Muscle layer of colon (tissue), 2 donors: ENCODE measurements at regions not wholly inside any gene's neighbourhood (a gene's known extent, or its start where the extent isn't known, plus 50 kb on each side); places are given as distances from the start of the nearest gene placed in this dataset.
"Not testable (repeated sequence)": the region's sequence is repeated elsewhere in the genome, so short reads cannot be mapped to it uniquely, and the experiment has no call there.

Experiments used
- H3K27ac ChIP-seq: one replicate; pipeline ENCODE4 v1.7.0; 2013; ENCODE audit warnings: low read depth, mild to moderate bottlenecking, low read length, moderate library complexity
- H3K27me3 ChIP-seq, 2 donors: one replicate each; pipeline ENCODE4 v1.7.0; 2013; ENCODE audit warnings: low read length in 2 of 2, mild to moderate bottlenecking in 2 of 2; ENCODE audit not compliant: insufficient read depth in 2 of 2, control insufficient read depth in 1 of 2
- H3K36me3 ChIP-seq: one replicate; pipeline ENCODE4 v1.7.0; 2013; ENCODE audit warnings: mild to moderate bottlenecking, low read length; ENCODE audit not compliant: insufficient read depth
- H3K4me1 ChIP-seq: one replicate; pipeline ENCODE4 v1.7.0; 2013; ENCODE audit warnings: mild to moderate bottlenecking, low read length; ENCODE audit not compliant: insufficient read depth
- H3K4me3 ChIP-seq, 2 donors: one replicate each; pipeline ENCODE4 v1.7.0; 2013; ENCODE audit warnings: low read length in 2 of 2, low read depth in 1 of 2, mild to moderate bottlenecking in 1 of 2, moderate library complexity in 1 of 2
- H3K9ac ChIP-seq: one replicate; pipeline ENCODE4 v1.7.0; 2013; ENCODE audit warnings: low read length
- H3K9me3 ChIP-seq: one replicate; pipeline ENCODE4 v1.7.0; 2013; ENCODE audit warnings: mild to moderate bottlenecking, low read length
- donor health status: abdominal sarcoma.
- donor health status: Adenocarcinoma of cecum.

DNA sequence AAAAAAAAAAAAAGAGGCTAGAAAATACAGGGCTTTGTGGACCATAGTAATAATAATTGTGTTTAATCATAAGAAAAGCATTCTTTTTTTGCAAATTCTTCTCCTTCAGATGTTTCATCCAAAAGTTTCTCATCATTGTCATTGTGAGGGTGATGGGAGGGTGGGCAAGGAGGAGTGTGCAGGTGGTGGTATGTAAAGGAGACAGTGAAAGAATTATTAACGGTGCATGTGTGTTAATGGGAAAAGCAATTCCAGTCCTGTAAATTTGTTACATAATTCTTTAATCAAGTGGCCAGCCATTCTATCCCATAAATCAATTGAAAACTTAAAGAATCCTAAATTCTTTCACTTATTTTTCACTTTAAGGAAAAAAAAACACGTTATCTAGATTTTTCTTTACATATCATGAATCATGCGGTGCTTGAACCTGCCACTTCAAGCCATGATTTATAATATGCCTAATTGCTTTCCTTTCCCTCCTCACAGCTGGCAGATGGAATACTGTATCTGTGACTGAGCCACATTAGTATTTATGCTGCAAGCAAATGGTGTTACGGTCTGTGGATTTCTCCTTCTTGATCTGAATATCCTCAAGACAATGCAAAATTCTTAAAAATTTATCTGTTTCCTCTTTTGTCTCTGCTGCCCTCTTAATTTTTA lies 318.5 kb downstream of the JRKL start:
- no peaks in the 10 kb centered on the region for H3K36me3 ChIP-seq
- H3K4me1 ChIP-seq = no peaks in the 10 kb centered on the region
- no peak overlapping the region for H3K27ac ChIP-seq
- H3K27me3 ChIP-seq = no peaks in the 10 kb centered on the region
- H3K4me3 ChIP-seq = no peak overlapping the region
- no peak overlapping the region for H3K9ac ChIP-seq
- no peaks in the 10 kb centered on the region for H3K9me3 ChIP-seq

DNA sequence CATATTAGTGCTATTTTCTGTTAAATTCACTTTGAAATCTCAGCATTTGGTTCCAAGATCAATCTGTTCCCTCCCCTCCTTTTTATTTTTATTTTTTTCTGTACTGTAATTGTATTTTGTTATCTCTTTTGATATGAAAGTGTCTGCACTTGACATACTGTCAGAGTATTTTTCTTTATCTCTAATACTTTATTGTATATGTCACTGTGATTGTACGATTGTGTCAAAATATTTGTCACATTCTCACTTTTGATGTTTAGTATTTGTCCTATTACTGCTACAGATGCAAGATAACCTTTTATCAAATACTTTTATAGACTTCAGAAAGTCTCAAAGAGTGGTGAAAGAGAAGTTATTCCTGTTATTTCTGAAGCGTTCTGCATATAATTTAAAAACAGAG lies 323.5 kb downstream of the JRKL start:
- H3K4me1 ChIP-seq = no peaks in the 10 kb centered on the region
- H3K4me3 ChIP-seq = no peak overlapping the region
- H3K9ac ChIP-seq = no peak overlapping the region
- H3K27me3 ChIP-seq = no peaks in the 10 kb centered on the region
- H3K9me3 ChIP-seq = no peaks in the 10 kb centered on the region
- no peaks in the 10 kb centered on the region for H3K36me3 ChIP-seq
- H3K27ac ChIP-seq = no peak overlapping the region

DNA sequence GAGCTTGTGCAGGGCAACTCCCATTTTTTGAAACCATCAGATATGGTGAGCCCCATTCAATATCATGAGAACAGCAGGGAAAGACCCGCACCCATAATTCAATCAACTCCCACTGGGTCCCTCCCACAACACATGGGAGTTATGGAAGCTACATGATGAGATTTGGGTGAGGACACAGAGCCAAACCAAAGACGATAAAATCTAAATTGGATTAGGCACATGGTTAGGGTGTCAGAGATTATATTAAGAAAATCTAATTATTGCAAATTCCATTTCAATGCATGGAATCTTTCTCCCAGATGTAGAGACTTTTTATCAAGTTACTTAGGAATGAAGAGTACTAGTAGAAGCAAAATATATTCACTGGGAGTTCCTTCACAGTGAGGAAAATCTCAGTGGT lies 324.9 kb downstream of the JRKL start:
- Histone ChIP-seq H3K4me1 (no peaks in the 10 kb centered on the region), H3K9ac (no peak overlapping the region), H3K4me3 (no peak overlapping the region), H3K9me3 (no peaks in the 10 kb centered on the region), H3K36me3 (no peaks in the 10 kb centered on the region), H3K27me3 (no peaks in the 10 kb centered on the region), H3K27ac (no peak overlapping the region)

DNA sequence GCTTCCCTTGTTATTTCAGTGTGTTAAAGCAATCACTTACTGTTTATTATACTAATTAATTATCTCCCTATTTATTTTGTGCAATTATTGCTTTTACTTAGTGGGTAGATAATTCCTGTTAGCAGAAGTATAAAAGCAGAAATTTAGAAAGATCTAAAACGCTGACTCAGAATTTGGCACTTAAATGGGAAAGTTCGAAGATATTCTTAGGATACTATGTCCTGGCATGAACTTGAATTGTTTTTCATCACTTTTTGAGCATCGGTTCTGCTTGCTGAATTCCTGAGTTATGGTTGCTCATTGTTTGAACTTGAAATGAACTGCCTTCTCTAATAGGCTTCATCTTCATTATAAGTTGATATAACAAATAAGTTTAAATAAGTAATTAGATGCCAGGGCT lies 325.4 kb downstream of the JRKL start:
- no peaks in the 10 kb centered on the region for H3K4me1 ChIP-seq
- no peak overlapping the region for H3K27ac ChIP-seq
- H3K9ac ChIP-seq = no peak overlapping the region
- no peaks in the 10 kb centered on the region for H3K36me3 ChIP-seq
- H3K9me3 ChIP-seq = no peaks in the 10 kb centered on the region
- H3K4me3 ChIP-seq = no peak overlapping the region
- no peaks in the 10 kb centered on the region for H3K27me3 ChIP-seq

DNA sequence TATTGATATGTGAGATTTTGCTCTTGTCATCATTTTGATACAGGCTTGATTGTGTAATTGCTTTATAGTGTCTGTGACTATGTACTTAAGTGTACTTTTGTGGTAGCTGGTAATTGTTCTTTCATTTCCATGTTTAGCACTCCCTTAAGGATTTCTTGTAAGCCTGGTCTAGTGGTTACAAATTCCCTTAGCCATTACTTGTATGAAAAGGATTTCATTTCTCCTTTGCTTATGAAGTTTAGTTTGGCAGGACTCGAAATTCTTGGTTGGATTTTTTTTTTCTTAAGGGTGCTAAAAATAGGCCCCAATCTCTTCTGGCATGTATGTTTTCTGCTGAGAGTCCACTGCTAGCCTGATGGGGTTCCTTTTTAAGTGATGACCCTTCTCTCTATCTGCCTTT lies 346.8 kb downstream of the JRKL start:
- no peak overlapping the region for H3K27ac ChIP-seq
- no peaks in the 10 kb centered on the region for H3K9me3 ChIP-seq
- no peaks in the 10 kb centered on the region for H3K36me3 ChIP-seq
- H3K4me3 ChIP-seq = no peak overlapping the region
- H3K27me3 ChIP-seq = no peaks in the 10 kb centered on the region
- no peaks in the 10 kb centered on the region for H3K4me1 ChIP-seq
- no peak overlapping the region for H3K9ac ChIP-seq

DNA sequence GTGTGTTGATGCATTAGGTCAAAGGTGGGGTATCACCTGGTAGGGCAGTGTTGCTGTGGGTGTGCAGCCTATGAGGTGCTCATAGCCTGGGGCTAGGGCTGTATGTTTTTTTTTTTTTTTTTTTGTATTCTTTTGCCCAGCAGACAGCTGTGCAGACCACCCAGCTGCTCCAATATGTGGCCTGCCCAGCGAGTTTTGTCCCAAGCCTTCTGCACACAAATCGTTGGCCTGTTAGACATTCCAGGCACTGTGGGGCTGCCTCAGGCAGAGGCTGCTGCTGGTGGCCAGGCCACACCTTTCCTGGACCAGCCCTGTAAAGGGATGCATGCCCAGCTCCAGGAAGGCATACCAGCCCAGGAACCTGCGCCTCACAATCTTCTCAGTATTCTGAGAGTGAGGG lies 348.5 kb downstream of the JRKL start:
- no peak overlapping the region for H3K9ac ChIP-seq
- H3K4me1 ChIP-seq = no peaks in the 10 kb centered on the region

DNA sequence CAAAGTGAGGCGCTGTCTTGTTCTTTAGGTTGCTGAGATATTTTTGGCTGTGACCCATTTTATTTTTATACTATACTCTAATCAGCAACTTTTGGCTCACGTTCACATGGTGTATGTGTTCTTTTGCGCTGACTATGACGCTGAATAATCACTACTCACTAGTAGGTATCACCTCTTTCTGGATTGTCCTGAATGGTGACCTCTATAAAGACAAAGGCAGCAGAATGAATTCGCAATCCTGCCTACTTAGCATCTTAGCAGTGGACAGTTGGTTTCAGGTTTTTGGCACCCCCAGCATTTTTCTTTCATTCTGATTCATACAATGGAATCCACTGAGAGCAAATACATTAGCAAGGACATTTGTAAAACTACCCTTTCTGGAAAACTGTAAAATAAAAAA lies 351.3 kb downstream of the JRKL start:
- Histone ChIP-seq H3K4me3 (no peak overlapping the region), H3K27me3 (no peaks in the 10 kb centered on the region), H3K4me1 (no peaks in the 10 kb centered on the region), H3K27ac (no peak overlapping the region), H3K9ac (no peak overlapping the region), H3K36me3 (no peaks in the 10 kb centered on the region), H3K9me3 (no peaks in the 10 kb centered on the region)

More for the DNA sequence above, 348.5 kb downstream of the JRKL start:
- no peak overlapping the region for H3K4me3 ChIP-seq
- H3K9me3 ChIP-seq = no peaks in the 10 kb centered on the region
- H3K27ac ChIP-seq = no peak overlapping the region
- no peaks in the 10 kb centered on the region for H3K36me3 ChIP-seq
- no peaks in the 10 kb centered on the region for H3K27me3 ChIP-seq

DNA sequence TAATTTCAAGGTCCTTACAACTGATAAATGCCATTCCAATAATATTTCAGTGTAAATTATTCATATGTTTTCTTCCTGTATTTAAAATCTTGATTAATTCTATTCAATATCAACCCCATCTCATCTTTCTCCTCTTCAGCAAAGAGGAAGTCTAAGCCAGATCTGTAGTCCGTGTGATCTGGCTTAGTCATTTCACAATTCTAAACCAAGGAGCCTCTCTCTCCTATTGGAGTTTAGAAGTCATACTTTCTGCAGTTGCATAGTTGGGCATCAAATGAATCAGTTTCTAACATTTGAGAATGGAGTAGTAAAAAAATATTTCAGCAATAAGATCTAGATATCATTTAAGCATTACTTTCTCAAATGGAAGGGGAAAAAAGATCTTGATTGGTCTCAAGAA lies 354.9 kb downstream of the JRKL start:
- H3K27me3 ChIP-seq = no peaks in the 10 kb centered on the region
- H3K4me3 ChIP-seq = no peak overlapping the region
- H3K9ac ChIP-seq = no peak overlapping the region
- no peaks in the 10 kb centered on the region for H3K9me3 ChIP-seq
- H3K27ac ChIP-seq = no peak overlapping the region
- H3K4me1 ChIP-seq = no peaks in the 10 kb centered on the region
- no peaks in the 10 kb centered on the region for H3K36me3 ChIP-seq

DNA sequence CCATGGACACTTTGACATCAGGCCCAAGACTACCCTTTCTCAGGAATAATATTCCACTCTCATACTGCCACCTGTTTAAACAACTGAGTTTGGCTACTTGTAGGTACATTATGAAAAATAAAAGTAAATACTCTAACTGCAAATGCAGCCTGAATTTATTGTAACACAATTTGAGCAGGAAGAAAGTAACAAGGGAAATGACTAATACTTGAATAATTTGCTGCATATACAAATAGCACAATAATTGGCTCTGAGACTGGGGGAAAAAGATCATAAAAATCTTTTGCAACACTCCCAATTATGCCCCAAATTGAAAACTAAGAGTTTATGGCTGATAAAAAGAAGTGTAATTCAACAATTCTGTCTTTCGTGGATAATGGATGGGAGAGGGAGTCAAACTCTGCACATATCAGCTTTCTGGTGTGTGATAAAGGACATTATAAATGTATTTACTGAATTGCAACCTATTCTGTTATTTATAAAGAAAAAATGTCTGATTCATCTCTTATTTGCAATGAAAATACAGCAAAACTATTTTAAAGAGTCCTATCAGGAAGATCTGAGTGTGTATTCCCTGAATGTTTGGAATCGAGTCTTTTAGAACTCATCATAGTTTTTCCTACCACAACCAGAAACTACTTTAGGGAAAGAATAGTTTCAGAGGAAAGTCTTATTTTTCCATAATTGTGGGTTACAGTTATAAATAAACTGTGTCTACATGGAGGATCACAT lies 359.0 kb downstream of the JRKL start:
- Histone ChIP-seq H3K27ac (no peak overlapping the region), H3K9me3 (no peaks in the 10 kb centered on the region), H3K4me3 (no peak overlapping the region), H3K9ac (no peak overlapping the region), H3K27me3 (no peaks in the 10 kb centered on the region), H3K36me3 (no peaks in the 10 kb centered on the region), H3K4me1 (no peaks in the 10 kb centered on the region)

DNA sequence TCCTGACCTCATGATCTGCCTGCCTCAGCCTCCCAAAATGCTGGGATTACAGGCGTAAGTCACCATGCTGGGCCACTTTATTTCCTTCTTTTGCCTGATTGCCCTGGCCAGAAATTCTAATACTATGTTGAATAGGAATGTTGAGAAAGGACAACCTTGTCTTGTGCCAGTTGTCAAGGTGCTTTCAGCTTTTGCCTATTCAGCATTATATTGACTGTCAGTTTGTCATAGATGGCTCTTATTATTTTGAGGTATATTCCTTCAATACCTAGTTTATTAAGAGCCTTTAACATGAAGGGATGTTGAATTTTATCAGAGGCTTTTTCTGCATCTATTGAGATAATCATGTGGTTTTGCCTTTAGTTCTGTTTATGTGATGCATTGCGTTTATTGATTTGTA lies 362.0 kb downstream of the JRKL start:
- not testable (repeated sequence) for H3K27me3 ChIP-seq, H3K36me3 ChIP-seq, H3K4me3 ChIP-seq, H3K9me3 ChIP-seq, H3K27ac ChIP-seq, H3K4me1 ChIP-seq, H3K9ac ChIP-seq

DNA sequence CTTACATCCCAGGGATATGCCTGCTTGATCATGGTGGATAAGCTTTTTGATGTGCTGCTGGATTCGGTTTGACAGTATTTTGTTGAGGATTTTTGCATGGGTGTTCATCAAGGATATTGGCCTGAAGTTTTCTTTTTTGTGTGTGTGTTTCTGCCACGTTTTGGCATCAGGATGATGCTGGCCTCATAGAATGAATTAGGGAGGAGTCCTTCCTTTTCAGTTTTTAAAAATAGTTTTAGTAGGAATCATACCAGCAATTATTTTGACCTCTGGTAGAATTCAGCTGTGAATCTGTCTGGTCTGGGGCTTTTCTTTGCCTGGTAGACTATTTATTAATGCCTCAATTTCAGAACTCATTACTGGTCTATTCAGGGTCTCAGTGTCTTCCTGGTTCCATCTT lies 362.4 kb downstream of the JRKL start:
- Histone ChIP-seq H3K27me3 (no peaks in the 10 kb centered on the region), H3K9me3 (no peaks in the 10 kb centered on the region), H3K4me1 (no peaks in the 10 kb centered on the region), H3K36me3 (no peaks in the 10 kb centered on the region), H3K4me3 (no peak overlapping the region), H3K27ac (no peak overlapping the region), H3K9ac (no peak overlapping the region)

DNA sequence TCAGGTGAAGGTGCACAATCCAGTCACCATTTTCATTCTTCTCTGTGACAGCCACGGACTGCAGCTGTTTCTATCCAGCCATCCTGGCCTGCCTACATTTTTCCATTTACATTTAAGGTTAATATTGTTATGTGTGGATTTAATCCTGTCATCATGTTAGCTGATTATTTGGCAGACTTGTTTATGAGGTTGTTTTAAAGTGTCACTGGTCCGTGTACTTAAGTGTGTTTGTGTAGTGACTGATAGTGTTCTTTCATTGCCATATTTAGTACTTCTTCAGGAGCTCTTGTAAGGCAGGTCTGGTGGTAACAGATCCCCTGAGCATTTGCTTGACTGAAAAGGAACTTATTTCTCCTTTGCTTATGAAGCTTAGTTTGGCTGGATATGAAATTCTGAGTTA lies 364.2 kb downstream of the JRKL start:
- H3K9ac ChIP-seq = no peak overlapping the region
- H3K36me3 ChIP-seq = no peaks in the 10 kb centered on the region
- no peaks in the 10 kb centered on the region for H3K27me3 ChIP-seq
- no peak overlapping the region for H3K27ac ChIP-seq
- no peaks in the 10 kb centered on the region for H3K9me3 ChIP-seq
- H3K4me1 ChIP-seq = no peaks in the 10 kb centered on the region
- no peak overlapping the region for H3K4me3 ChIP-seq
